ENCODE measurements at regions not wholly inside any gene's neighbourhood (a gene's known extent, or its start where the extent isn't known, plus 50 kb on each side); places are given as distances from the start of the nearest gene placed in this dataset.

DNA sequence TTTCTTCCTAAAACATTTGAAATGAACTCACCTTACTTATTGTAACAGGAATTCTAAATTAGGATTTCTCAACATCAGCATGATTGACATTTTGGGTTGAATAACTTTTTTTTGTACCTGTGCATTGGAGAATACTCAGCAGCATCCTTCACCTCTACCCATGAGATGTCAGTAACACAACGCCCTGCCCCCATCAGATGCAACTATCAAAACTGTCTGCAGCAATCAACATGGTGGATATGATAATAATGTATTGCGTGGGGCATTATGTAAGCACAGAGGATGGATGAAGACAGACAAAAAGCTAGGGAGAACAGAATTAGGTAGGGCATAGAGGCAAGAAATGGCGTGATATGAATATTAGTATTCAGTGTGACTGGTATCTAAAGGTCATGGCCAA lies 94.1 kb downstream of the PLK2 start:
- Mint-ChIP-seq H3K36me3 (ENCODE audit: unreplicated experiment) (no peaks in the 10 kb centered on the region), H3K27ac (ENCODE audit: unreplicated experiment) (no peak overlapping the region), H3K4me1 (ENCODE audit: low read depth, unreplicated experiment) (no peaks in the 10 kb centered on the region), H3K4me3 (ENCODE audit: unreplicated experiment) (no peak overlapping the region), H3K27me3 (ENCODE audit: unreplicated experiment) (no peaks in the 10 kb centered on the region), H3K9me3 (ENCODE audit: unreplicated experiment) (no peaks in the 10 kb centered on the region)
- DNase-seq, result no peak
- TF ChIP-seq, protein P1, sequence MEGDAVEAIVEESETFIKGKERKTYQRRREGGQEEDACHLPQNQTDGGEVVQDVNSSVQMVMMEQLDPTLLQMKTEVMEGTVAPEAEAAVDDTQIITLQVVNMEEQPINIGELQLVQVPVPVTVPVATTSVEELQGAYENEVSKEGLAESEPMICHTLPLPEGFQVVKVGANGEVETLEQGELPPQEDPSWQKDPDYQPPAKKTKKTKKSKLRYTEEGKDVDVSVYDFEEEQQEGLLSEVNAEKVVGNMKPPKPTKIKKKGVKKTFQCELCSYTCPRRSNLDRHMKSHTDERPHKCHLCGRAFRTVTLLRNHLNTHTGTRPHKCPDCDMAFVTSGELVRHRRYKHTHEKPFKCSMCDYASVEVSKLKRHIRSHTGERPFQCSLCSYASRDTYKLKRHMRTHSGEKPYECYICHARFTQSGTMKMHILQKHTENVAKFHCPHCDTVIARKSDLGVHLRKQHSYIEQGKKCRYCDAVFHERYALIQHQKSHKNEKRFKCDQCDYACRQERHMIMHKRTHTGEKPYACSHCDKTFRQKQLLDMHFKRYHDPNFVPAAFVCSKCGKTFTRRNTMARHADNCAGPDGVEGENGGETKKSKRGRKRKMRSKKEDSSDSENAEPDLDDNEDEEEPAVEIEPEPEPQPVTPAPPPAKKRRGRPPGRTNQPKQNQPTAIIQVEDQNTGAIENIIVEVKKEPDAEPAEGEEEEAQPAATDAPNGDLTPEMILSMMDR (IDR thresholded peaks at IDR 0.05; ENCODE audit: partially characterized antibody, unreplicated experiment), result no peak

DNA sequence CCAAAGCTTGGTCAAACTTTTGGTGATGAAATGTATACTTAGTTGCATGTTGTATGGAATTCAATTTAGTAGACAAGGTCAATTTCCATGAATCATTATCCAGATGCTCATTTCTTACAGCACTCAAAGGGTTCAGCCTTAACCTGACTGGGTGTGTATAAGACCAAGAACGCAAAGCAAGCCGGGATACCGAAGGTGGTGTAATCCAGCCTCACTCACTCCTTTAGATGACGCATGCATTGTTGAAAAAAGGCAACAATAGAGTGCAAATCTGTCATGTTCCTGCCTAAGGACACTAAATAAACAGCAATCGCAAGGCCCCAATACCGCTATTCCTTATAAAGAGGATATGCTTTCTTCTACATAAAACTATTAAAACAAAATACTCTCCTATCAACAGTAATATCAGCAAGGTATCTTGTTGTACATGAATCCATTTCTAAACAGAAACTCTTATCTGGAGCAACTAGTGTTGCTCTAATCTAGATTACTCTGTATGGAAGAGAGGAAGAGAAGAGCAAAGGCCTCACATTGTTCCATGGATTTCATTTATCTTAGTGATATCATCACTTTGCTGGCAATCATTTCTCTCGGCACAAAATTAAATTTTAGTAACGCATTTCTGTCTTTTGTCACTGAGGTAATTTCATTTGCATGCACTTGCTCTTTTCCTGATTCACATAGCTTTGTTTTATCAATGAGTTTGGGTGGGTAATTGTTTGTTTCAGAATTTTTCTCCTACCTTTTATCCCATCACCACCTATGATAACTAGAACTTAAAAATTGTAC lies 96.2 kb downstream of the PLK2 start:
- Mint-ChIP-seq H3K27me3 (ENCODE audit: unreplicated experiment) (no peaks in the 10 kb centered on the region), H3K4me3 (ENCODE audit: unreplicated experiment) (no peak overlapping the region), H3K36me3 (ENCODE audit: unreplicated experiment) (no peaks in the 10 kb centered on the region), H3K27ac (ENCODE audit: unreplicated experiment) (no peak overlapping the region), H3K4me1 (ENCODE audit: low read depth, unreplicated experiment) (peaks cover 2% of the 10 kb centered on the region), H3K9me3 (ENCODE audit: unreplicated experiment) (no peaks in the 10 kb centered on the region)
- no peak for DNase-seq
- TF ChIP-seq, protein P1 (IDR thresholded peaks at IDR 0.05; ENCODE audit: partially characterized antibody, unreplicated experiment), result no peak

- H3K27ac Mint-ChIP-seq (ENCODE audit: unreplicated experiment), result no peak overlapping the region
- H3K9me3 Mint-ChIP-seq (ENCODE audit: unreplicated experiment), result no peaks in the 10 kb centered on the region
- H3K36me3 Mint-ChIP-seq (ENCODE audit: unreplicated experiment), result no peaks in the 10 kb centered on the region
- no peak overlapping the region for H3K4me3 Mint-ChIP-seq (ENCODE audit: unreplicated experiment)
- TF ChIP-seq, protein P1 (IDR thresholded peaks at IDR 0.05; ENCODE audit: partially characterized antibody, unreplicated experiment), result no peak
- no peaks in the 10 kb centered on the region for H3K27me3 Mint-ChIP-seq (ENCODE audit: unreplicated experiment)
- no peak for DNase-seq
- peaks cover 2% of the 10 kb centered on the region for H3K4me1 Mint-ChIP-seq (ENCODE audit: low read depth, unreplicated experiment)
Observed at GRCh38 chr5:58362135-58362534, 97.8 kb downstream of the PLK2 start.

DNA sequence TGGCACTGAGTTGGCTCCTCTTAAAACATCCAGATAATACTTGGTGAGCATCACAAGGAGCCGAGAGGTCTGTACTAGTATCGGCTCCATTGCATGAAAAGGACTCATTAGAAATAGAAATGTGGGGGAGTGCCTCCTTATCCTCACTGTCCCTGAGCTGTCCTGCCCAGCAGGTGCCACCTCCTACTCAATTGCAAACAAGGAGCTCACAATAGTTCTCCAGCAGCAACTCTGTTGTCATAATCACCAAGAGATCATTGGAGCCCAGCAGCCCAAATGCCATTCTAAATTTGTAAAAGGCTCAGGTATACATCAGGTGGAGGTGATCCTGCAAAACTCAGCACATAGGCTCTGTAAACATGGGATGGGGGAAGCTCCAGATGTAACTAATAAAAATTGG lies 99.1 kb downstream of the PLK2 start:
- TF ChIP-seq, protein P1 (IDR thresholded peaks at IDR 0.05; ENCODE audit: partially characterized antibody, unreplicated experiment), result no peak
- H3K4me3 Mint-ChIP-seq (ENCODE audit: unreplicated experiment), result no peak overlapping the region
- no peak overlapping the region for H3K27ac Mint-ChIP-seq (ENCODE audit: unreplicated experiment)
- no peak for DNase-seq
- no peaks in the 10 kb centered on the region for H3K9me3 Mint-ChIP-seq (ENCODE audit: unreplicated experiment)
- H3K27me3 Mint-ChIP-seq (ENCODE audit: unreplicated experiment), result no peaks in the 10 kb centered on the region
- peaks cover 2% of the 10 kb centered on the region for H3K4me1 Mint-ChIP-seq (ENCODE audit: low read depth, unreplicated experiment)
- no peaks in the 10 kb centered on the region for H3K36me3 Mint-ChIP-seq (ENCODE audit: unreplicated experiment)

DNA sequence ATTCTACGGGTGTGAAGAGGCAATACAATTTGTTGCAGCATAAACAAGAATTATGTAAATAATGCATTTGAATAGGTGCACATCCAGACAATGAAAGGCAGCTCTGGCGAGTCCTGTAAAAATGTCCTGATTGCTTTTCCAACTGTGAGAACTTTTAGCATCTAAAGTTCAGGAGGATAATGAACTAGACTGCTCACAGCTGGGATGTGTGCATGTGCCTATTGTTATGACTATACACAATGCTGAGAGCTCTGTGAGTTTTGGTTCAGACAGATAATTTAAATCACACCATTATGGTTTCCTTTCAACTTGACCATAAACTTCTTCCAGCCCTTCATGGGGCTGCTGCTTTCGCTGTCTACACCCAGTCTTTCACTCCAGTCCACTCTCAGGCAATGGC lies 99.9 kb downstream of the PLK2 start:
- H3K27me3 Mint-ChIP-seq (ENCODE audit: unreplicated experiment), result no peaks in the 10 kb centered on the region
- DNase-seq, result no peak
- H3K27ac Mint-ChIP-seq (ENCODE audit: unreplicated experiment), result no peak overlapping the region
- H3K4me1 Mint-ChIP-seq (ENCODE audit: low read depth, unreplicated experiment), result peaks cover 2% of the 10 kb centered on the region
- no peak overlapping the region for H3K4me3 Mint-ChIP-seq (ENCODE audit: unreplicated experiment)
- no peaks in the 10 kb centered on the region for H3K36me3 Mint-ChIP-seq (ENCODE audit: unreplicated experiment)
- TF ChIP-seq, protein P1 (IDR thresholded peaks at IDR 0.05; ENCODE audit: partially characterized antibody, unreplicated experiment), result no peak
- H3K9me3 Mint-ChIP-seq (ENCODE audit: unreplicated experiment), result no peaks in the 10 kb centered on the region
